ENCODE measurements at regions not wholly inside any gene's neighbourhood (a gene's known extent, or its start where the extent isn't known, plus 50 kb on each side); places are given as distances from the start of the nearest gene placed in this dataset.

GRCh38 chr6:167643223-167643622 is 183.5 kb upstream of the AFDN start:
- no peak for DNase-seq

GRCh38 chr6:167643716-167644115 is 183.0 kb upstream of the AFDN start:
- no peak for DNase-seq

GRCh38 chr6:167644412-167645132 is 182.1 kb upstream of the AFDN start:
- DNase-seq, result no peak

GRCh38 chr6:167645368-167645767 is 181.3 kb upstream of the AFDN start:
- no peak for DNase-seq

GRCh38 chr6:167647306-167647705 is 179.4 kb upstream of the AFDN start:
- DNase-seq, result no peak

GRCh38 chr6:167647737-167648470 is 178.8 kb upstream of the AFDN start:
- no peak for DNase-seq

GRCh38 chr6:167648501-167649278 is 178.0 kb upstream of the AFDN start:
- DNase-seq, result no peak

GRCh38 chr6:167649476-167649875 is 177.2 kb upstream of the AFDN start:
- no peak for DNase-seq

GRCh38 chr6:167650730-167651317 is 175.9 kb upstream of the AFDN start:
- DNase-seq, result no peak

- DNase-seq, result no peak
Measured at GRCh38 chr6:167651318-167652041, 175.2 kb upstream of the AFDN start.

GRCh38 chr6:167652042-167652700 is 174.5 kb upstream of the AFDN start:
- no peak for DNase-seq

GRCh38 chr6:167652701-167653095 is 174.0 kb upstream of the AFDN start:
- DNase-seq, result no peak

GRCh38 chr6:167653561-167653960 is 173.2 kb upstream of the AFDN start:
- DNase-seq, result no peak

GRCh38 chr6:167654389-167654788 is 172.3 kb upstream of the AFDN start:
- DNase-seq, result no peak

GRCh38 chr6:167655174-167655821 is 171.4 kb upstream of the AFDN start:
- DNase-seq, result no peak

- DNase-seq, result no peak
Measured at GRCh38 chr6:167658106-167658505, 168.6 kb upstream of the AFDN start.

- DNase-seq, result no peak
Measured at GRCh38 chr6:167659046-167659445, 167.7 kb upstream of the AFDN start.

GRCh38 chr6:167660424-167660823 is 166.3 kb upstream of the AFDN start:
- no peak for DNase-seq

GRCh38 chr6:167660944-167661551 is 165.7 kb upstream of the AFDN start:
- DNase-seq, result no peak

- no peak for DNase-seq
Measured at GRCh38 chr6:167661552-167662044, 165.1 kb upstream of the AFDN start.
